SKM-1 (cell line): ENCODE measurements at regions not wholly inside any gene's neighbourhood (a gene's known extent, or its start where the extent isn't known, plus 50 kb on each side); places are given as distances from the start of the nearest gene placed in this dataset.
"Not testable (repeated sequence)": the region's sequence is repeated elsewhere in the genome, so short reads cannot be mapped to it uniquely, and the experiment has no call there.

Experiments
- DNase-seq: peaks from one replicate; lab custom pipeline; 2025; ENCODE audit not compliant: unreplicated experiment; lab: John Stamatoyannopoulos, UW

DNA sequence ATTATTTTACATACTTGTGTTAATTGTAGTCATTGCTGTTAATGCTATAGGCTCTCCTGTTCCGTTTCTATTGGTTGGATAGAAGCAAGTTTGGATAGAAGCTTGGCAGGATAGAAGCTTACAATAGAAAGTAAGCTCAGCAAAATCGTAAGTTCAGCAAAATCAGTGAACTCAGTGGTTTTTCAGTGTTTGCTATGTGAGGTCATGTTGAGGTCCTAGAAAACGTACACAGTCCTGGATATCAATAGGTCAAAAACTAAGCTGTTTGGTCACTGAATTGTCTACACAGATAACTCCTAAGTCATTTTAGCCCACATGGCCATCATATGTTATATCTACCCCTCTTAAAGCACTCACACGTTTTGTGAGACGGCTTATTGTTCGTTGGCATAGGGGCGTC, 299.4 kb downstream of the MAN2A1 start:
- DNase-seq: no peak

DNA sequence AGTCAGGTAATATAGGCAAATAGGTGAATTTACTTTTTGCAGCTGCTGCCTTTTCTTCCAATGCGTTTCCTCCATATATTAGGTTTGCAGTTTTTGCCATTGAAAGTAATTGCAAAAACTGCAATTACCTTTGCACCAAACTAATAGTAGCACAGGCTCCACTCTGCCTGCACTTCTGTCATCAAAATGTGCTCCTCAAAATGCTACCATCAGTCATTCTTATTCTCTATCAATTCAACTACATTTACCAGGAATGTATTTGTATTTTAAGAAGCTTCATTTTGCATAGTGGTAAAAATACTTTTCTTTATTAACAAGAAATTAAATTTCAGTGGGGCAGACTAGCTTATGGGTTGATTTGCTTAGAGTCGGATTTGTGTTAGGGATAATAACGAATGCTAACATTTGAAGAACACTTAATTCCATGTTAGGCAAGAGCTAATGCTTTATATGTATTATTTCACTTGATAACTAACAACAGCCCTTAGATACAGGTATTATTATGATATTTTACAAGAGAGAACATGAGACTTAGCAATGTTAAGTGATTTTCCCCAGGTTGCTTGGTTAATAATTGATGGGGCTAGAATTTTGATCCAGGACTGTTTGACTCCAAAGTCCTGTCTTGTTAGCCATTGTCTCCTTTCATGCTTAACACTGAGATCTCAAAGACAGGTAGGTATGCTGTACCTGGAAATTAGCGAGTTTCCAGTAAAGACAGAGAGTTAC, 300.4 kb downstream of the MAN2A1 start:
- DNase-seq: no peak

DNA sequence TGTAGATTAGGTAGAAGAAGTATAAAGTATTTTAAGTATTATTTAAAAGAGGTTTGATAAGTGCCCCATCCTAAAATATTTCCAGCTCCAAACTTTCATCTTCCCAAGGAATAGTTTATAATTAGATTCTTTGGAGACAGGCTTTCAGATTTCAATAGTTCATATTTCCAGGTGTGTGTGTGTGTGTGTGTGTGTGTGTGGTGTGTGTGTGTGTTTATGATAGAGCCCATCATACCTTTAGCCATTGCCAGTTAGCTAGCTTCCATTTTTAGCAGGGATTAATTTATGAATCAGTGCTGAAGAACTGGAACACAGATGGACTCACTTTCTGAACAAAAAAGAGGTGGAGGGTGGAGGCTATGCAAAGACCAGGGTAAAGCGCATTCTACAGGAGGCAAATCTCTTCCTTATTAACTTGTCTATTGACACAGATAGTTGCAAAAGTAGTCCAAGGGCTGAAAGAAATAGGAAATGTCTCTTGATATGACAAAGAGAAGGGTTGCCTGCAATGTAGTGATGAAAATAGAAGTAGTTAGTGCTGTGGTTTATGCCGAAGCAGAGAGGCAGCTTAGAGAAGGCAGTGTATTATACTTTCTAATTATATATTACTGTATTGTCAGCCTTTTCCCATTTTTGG, 301.1 kb downstream of the MAN2A1 start:
- DNase-seq: no peak

DNA sequence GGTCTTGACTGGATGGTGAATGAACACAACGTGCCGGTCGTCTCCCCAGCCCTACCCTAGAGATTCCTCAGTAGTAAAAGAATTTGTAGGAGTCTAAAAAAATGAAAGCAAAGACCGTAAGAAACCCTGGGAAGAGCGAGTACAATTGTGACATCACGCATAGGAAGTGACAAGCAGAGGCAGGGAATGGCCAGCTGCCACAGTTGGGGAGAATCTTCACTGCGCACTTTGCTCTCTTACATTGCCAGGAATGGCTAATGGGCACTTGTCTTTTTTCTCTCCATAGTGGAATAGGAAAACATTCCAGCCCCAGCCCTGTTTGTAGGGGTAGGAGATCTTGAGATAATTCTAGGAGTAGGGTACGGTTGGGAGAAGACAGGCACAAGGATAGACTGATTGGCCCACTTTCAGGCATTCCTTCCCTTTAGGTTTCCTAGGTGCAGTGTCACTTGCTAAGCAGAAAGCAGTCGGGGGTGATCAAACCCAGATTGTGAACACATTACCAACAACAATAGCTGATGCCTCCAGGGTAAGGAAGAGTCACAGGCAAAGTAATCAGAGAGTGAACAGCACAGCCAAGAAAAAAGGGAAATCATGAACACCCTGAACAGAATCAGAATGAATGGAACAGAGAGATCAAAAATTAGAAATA, 302.7 kb downstream of the MAN2A1 start:
- no peak for DNase-seq

DNA sequence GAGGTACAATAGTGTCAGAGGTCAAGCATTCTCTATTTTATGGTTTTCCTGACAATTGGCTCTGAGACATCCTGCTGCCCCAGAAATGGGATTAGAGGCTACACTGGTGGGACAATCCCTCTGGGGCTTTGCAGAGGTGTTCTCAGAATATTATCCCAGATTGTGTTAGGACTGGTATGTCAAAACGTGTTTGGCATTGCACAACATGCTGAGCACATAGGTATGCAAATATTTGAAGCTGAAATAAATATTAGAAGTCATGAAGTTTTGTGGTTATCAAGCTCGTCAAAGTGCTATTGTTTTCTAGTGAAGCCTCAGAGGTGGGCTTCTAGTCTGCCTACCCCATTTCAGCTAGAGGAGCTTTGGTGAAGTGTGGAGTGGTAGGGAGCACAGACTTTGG, 304.4 kb downstream of the MAN2A1 start:
- DNase-seq: no peak

DNA sequence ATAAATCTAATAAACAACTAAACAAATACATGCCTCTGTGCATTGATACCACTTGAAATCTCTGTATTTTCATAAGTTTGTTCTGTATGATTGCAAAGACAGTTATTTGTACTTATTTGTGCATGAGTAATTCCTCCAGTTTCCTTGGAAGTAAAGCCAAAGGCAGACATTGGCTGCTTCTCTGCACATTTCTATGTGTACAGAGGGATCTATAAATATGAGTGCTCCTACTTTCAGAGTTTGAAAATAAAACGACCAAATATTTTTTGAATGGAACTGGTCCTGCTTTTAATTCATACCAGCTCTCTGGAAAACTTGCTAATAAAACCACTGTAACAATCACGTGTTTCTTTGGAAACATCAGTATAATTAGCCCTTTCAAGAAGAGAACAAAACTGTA, 306.5 kb downstream of the MAN2A1 start:
- DNase-seq: no peak

DNA sequence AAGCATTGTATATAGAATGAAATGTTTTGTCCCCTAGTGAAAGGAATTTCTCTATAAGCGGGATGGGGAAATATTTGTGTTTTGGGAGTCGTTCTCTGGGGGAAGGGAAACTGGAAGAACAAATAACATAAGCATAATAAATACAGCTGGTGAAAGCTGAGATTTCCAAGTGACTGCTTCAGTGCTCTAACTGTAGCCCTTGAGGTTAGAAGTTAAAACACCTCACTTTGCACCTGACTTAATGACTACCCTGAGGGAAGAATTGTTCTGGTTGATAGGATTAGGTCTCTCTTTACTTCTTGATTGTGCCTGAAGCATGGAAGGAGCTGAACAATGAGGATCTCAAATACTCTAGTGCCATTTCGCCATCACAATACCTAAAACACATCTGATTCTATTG, 307.4 kb downstream of the MAN2A1 start:
- no peak for DNase-seq

DNA sequence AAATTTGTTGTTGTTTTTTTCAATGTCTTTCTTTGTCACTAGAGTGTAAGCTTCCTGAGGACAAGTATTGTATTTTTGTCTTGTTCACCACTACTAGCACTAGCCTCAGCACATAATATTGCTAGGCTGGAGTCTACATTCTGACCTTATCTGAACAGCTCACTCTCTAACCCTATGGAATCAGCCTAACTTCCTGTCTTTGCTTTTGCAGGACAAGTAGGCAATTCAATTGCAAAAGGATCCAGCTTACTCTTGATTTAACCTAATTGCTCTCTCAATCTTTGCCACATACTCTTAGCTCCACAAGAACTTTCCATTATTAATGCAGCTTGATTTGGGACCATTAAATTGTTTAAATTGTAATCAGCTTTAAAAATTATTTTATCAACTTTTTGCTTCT, 308.5 kb downstream of the MAN2A1 start:
- DNase-seq: no peak

DNA sequence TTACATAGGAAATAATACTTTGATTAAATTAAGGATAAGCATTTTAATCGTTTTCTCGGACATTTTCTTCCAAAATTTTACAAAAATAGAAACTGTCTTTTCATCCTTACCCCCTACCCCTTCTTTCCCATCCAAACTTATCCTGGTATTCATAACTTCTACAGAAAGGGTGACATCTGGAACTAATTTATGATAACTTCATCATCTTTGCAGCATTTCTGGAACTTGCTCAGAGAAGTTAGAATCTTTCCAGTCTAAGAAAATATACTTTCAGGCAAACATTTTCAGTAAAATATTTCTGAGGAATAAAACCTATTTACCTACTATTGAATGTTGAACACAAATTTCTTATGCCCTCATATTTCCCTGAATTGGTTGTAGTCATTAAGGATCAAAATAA, 309.0 kb downstream of the MAN2A1 start:
- DNase-seq: no peak

DNA sequence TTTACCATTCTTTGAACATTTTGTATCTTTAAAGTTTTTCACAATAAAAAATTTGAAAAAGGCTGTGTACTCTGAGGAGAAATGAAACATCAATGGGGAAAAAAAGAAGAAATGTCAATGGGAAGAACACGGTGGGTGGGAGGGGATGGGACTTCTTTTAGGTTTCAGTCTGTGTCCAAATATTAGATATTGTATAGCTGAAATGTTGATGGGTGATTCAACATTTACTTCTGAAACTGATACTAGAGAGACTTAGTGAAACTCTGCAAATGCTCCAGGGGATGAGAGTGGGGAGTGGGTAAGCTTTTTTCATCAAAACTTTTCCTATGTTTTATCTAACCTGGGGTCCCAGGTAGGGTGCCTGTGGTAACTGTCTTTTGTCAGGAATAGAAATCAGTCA, 311.9 kb downstream of the MAN2A1 start:
- no peak for DNase-seq

DNA sequence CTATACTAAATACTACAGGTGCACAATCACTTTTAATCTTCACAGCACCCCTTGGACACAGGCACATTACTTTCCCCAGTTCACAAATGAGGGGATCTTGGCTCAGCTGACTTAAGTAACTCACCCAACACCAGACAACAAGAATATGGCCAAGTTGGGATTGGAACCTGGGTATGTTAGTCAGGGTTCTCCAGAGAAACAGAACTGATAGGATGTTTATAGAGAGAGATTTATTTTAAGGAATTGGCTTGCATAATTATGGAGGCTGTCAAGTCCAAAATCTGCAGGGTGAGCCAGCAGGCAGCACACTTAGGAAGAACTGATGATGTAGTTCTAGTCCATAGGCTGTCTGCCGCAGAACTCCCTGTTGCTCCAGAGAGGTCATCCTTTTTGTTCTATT, 312.9 kb downstream of the MAN2A1 start:
- no peak for DNase-seq

DNA sequence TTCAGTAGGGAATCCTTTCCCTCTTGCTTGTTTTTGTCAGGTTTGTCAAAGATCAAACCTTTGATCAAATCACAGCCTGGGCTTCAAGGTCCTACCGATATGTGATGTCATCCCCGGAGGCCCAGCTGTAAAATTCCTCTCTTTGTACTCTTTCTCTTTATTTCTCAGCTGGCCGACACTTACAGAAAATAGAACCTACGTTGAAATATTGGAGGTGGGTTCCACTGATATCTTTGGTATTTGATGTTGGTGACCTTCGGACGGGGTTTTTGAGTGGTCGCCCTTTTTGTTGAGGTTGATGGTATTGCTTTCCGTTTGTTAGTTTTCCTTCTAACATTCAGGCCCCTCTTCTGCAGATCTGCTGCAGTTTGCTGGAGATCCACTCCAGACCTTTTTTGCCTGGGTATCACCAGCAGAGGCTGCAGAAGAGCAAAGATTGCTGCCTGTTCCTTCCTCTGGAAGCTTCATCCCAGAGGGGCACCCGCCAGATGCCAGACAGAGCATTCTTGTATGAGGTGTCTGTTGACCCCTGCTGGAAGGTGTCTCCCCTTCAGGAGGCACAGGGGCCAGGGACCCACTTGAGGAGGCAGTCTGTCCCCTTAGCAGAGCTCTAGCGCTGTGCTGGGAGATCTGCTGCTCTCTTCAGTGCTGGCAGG, 316.3 kb downstream of the MAN2A1 start:
- not testable (repeated sequence) for DNase-seq

DNA sequence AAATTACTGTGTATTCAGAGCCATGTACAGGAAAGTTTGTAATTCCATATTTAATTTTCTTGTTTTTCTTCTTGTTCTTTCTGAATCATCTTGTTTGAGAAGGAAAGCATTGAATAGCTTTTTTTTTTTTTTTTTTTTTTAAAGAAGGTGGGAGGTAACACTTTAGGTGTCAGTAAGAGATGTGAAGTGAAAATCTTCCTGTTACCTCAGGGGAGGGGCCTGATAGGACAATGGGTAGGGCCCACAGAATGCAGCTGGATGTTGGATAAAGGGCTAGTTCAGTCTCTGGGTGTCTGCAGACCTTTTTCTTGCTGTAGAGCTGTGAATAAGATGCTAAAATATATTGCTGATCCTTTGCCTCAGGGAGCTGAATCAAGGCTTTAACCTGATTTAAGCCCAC, 317.4 kb downstream of the MAN2A1 start:
- no peak for DNase-seq

DNA sequence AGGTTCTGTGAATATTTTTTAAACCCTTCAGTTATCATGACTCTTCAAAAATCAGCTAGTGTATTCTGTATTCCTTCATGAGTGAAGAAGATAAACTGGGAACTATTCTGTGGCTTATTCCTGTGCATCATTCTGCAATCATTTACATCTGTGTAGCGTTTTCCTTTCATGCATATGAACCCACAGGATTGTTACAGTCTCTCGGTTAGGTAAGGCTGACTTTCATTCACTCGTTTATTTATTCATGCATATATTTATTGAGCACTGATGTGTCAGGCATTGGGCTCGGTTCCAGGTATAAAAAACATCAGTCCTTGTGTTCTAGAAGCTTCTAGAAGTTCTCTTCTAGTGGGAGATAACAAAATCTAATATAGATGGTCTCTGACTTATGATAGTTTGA, 318.4 kb downstream of the MAN2A1 start:
- no peak for DNase-seq

DNA sequence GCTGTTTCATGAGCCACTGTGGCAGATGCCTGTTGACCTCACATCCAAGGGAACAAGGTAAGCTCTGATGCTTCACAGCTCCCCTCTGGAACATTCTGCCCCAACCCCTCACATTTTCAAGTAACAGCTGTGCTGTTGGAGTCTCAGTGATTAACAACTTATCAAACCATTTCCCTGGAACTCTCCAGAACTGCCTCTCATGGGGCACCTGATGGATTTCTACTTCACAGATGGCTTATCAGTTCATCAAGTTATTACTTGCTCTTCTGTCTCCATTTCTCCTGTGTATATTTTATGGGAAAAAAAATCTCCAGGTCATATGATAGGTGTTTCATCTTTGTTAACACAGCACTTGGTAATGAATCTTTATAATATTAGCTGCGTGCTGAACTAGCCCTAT, 322.4 kb downstream of the MAN2A1 start:
- DNase-seq: no peak

DNA sequence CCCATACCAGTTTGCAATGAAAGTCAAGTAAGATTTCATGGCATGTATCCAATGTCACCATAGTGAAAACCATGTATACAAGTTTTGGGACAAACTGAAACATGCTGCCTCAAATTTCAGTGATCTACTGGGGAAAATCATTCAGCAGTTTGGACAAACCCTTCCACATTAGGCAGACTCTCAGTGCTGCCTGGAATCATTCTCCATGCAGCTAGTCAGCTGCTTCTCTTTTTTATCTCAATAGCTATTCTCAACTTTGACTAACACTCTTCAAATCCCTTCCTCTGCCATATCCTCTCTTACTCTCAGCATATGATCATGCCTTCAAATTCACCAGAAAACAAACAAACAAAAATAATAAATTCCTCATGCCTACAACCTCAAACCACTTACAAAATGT, 323.3 kb downstream of the MAN2A1 start:
- DNase-seq: no peak

DNA sequence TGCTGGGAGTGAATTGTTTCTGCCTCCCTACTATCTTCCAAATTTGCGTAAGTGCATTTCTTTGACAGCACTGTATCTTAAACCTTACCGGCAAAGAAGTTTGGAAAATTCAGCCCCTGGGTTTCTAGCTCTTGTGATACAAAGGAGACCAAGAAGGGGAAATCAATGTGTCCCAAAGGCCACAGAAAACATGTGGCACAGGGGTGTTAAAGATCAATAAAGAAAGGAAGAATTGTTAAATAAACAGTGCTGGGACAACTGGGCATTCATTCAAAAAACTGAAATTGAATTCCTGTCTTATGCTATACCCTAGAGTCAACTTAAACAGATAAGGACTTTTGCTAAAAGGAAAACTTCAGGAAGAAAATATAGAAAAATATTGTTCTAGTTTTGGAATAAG, 328.1 kb downstream of the MAN2A1 start:
- DNase-seq: no peak

DNA sequence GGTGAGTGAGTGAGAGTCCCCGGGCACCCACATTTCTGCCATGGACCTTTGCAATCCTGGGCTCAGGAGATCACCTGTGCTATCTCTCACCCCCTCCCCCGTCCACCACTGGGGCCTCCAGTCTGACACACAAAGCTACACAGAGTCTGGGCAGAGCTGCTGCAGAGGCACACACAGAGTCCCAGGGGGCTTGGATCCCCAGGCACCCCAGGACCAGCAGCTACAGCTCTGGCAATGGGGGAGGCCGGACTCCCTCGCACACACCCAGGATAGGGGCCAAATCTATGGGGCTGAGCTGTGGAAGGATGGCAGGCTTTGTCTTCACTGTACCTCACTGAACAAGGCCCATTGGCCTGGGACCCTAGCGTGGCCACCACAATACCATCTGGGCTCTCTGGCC, 328.8 kb downstream of the MAN2A1 start:
- no peak for DNase-seq

DNA sequence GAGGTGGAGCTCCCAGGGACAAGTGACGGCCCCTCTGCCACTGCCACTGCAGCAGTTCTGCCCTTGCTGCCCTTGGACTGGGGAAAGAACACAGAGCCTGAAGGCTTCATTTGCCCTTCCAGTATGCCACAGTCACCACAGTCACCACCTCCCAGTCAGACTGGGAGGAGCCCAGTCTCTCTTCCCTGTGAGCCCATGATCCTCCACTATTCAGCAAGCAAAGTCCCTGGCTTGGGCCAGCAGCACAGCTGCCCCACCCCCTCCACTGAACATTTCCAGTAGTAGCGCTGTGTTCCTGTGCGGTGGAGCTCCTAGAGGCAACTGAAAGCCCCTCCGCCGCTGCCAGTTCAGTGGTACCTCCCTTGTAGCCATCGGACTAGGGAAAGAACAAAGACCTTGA, 329.4 kb downstream of the MAN2A1 start:
- no peak for DNase-seq

DNA sequence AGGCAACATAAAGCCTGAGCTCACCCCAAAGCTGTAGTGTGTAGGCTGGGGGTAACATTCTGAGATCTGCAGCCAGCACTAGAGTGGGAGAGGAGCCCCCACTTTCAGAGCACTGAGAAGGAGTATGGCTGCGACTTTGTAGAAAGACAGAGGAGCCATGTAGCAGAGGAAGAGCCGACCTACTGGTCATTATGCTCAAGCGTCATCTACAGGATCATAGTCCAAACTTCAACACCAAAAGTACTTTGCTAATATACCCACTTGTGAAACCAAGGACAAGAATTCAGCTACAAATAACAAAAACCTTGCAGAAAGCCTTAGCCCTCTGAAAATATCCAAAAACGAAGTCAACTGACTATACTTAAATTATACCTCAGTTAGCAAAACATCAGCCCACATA, 330.1 kb downstream of the MAN2A1 start:
- no peak for DNase-seq

DNA sequence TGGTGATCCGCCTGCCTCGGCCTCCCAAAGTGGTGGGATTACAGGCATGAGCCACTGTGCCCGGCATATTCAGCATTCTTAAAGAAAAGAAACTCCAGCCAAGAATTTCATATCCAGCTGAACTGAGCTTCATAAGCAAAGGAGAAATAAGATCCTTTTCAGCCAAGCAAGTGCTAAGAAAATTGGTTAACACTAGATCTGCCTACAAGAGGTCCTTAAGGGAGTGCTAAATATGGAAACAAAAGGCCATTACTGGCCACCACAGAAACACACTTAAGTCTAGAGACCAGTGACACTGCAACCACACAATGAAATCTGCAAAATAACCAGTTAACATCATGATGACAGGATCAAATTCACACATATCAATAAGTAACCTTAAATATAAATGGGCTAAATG, 331.5 kb downstream of the MAN2A1 start:
- no peak for DNase-seq

DNA sequence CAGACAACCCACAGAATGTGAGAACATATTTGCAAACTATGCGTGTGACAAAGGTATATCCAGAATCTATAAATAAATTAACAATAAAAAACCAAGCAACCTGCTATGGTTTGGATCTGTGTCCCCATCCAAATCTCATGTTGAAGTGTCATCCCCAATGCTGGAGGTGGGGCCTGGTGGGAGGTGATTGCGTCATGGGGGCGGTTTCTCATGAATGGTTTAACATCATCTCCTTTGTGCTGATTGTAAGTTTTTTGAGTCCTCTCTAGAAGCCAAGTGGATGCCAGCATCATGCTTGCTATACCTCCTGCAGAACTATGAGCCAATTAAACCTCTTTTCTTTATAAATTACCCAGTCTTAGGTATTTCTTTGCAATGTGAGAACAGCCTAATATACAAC, 335.4 kb downstream of the MAN2A1 start:
- DNase-seq: no peak
